ENCODE measurements at regions not wholly inside any gene's neighbourhood (a gene's known extent, or its start where the extent isn't known, plus 50 kb on each side); places are given as distances from the start of the nearest gene placed in this dataset.
"Not testable (repeated sequence)": the region's sequence is repeated elsewhere in the genome, so short reads cannot be mapped to it uniquely, and the experiment has no call there.

- DNase-seq (ENCODE audit: low read depth in 2 of 2, low spot score in 1 of 2), result no peak
Measured at GRCh38 chr10:113487154-113487553, 65.7 kb upstream of the HABP2 start.

- DNase-seq (ENCODE audit: low read depth in 2 of 2, low spot score in 1 of 2), result no peak
Measured at GRCh38 chr10:113488186-113488585, 64.7 kb upstream of the HABP2 start.

- not testable (repeated sequence) for DNase-seq (ENCODE audit: low read depth in 2 of 2, low spot score in 1 of 2)
Measured at GRCh38 chr10:113489522-113489921, 63.3 kb upstream of the HABP2 start.

DNA sequence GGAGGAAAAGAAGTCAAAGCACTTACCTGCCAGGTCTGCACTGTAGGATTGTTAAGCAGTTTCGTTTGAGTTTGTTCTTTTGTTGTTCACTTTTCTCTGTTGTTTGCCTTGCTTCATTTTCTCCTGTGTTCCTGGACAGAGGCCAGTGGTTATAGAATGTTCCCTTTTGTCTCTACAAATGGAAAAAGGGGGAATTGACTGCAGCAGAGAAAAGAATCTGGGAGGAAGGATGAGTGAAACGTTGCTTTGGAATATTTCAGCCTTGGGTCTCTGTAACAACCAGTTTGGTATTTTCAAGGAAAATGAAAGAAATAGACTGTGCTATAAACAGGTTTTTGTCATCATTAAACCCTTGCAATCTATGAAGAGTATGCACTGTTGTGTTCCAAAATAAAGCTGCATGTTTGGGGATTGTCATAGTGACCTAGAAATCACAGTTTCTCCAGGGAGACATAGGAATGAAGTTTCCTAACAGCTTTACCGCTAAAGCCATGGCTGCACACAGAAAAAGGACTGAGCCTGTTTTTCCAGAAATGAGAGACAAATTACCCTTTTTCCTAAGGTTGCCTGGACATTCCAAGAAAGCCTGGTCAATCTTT lies 60.8 kb upstream of the HABP2 start:
- DNase-seq (ENCODE audit: low read depth in 2 of 2, low spot score in 1 of 2), result no peak

DNA sequence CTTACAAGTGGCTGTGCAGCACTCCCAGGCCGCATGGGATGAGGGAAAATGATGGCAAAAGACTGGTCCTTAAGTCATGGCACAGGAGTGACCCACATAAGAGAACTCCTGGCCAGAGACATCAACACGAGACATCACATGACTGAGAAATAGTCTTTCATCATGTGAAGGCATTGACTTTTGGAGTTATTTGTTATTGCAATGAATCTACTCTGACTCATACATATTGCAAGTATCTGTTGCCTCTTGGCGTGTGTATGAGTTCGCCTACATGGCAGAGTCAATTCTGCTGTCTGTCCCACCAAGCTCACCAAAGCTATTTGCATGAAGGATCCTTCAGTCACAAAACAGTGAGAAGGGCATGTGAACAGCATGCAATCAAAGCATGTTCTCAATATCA lies 59.7 kb upstream of the HABP2 start:
- DNase-seq (ENCODE audit: low read depth in 2 of 2, low spot score in 1 of 2), result no peak

GRCh38 chr10:113493882-113494301 lies 59.0 kb upstream of the HABP2 start:
- DNase-seq (ENCODE audit: low read depth in 2 of 2, low spot score in 1 of 2), result no peak

- DNase-seq (ENCODE audit: low read depth in 2 of 2, low spot score in 1 of 2), result no peak
Measured at GRCh38 chr10:113494761-113495160, 58.1 kb upstream of the HABP2 start.

DNA sequence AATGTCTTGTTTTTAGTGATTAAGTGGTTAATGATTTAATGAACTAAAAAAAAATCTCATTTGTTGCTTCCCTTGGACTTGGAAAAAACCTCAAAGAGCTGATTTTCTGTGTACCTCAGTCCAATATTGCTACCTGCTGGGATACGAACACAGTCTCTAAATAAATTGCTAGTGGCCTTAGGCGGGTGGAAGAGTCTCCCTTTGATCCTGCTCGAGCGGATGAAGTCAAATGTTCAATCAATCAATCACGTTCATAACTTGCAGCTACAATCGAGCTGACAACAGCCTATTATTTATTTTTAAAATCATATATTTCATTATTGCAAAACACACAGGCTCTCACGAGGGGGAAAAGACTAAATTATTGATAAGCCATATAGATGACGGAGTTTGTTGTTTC lies 57.3 kb upstream of the HABP2 start:
- DNase-seq (ENCODE audit: low read depth in 2 of 2, low spot score in 1 of 2), result no peak

DNA sequence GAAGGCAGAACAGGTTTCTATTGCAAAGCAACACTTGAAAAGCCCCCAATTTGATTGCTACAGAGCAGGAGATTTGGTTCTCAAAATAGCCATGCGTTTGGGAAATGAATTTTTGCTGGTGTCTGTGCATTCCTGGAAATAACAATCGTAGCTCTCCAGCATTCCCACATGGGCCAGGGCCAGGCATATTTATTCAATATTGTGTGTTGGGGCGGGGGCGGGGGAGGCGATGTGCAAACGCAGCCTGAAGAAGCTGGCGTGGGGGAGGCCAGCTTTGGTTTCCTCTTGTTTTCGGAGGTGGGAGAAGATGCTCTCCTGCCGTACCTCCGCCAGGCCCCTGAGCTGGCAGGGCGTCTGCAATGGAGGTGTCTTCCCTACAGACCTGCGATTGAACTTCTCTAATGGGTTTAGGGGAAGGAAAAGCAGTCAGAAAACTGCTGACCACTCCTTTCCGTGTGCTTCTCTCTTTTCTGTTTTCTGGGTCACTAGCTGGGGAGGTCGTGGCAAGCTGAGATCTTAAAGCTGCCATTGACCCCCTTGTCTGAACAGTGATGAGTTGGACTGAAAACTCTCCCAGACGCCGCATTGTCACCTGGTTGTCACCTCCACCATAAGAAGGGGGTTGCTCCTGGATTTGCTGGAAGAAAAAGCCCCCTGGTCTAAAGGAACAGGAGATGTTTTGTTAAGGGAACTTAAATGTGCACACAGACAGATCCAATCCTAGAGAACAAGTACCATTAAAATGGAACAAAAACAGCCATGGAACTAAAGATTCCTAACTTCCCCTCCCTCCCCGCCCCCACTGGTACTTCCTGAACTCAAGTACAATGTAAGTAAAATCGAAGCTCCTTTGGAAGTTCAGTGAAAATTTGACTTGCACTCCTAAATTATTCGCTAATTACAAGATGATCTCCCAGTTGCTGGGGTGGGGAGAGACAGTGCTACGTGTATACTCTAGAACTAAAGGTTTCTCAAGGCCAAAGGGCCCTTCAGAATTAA lies 56.4 kb upstream of the HABP2 start:
- DNase-seq (ENCODE audit: low read depth in 2 of 2, low spot score in 1 of 2), result no peak

GRCh38 chr10:113497198-113497597 lies 55.7 kb upstream of the HABP2 start:
- DNase-seq (ENCODE audit: low read depth in 2 of 2, low spot score in 1 of 2), result no peak

DNA sequence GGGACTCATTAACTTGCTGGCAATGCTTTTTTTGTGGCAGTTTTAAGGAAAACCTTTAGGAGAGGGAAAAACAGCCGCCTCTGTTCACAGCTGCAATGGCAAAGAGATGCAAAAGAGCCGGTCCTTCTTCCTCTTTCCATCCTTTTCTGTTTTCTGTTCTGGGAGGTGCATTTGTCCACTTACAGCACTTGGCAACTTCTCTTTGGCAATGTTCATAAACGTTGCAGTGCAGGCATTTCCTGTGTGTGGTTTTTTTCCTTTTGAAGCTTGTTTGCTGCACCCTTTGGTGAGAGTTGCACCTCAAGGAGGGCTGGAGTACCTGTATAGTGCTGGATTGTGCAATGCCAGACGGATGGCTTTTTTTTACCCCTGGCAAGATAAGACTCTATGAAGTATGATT lies 53.9 kb upstream of the HABP2 start:
- no peak for DNase-seq (ENCODE audit: low read depth in 2 of 2, low spot score in 1 of 2)

DNA sequence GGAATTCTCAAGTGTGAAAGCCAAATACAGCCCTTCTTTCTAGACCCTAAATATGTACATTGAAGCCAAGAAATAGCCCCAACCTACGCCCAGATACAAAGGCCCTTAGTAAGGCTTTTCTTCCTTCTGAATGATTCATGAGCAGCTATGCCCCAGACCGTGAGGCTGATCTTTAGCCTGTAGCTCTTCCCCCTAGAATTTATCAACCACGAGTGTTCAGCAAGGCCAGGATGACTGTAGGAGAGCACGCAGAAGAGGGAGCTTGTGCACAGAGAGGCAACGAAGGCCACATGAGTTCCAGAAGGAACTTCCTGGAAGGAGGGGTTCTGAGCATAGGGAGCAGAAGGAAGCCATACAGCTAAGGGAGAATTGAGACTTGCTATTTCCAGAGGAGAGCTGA lies 53.0 kb upstream of the HABP2 start:
- DNase-seq (ENCODE audit: low read depth in 2 of 2, low spot score in 1 of 2), result no peak

- DNase-seq (ENCODE audit: low read depth in 2 of 2, low spot score in 1 of 2), result not testable (repeated sequence)
Measured at GRCh38 chr10:113501031-113501430, 51.8 kb upstream of the HABP2 start.
